HG03571 (cell line): ENCODE measurements at regions not wholly inside any gene's neighbourhood (a gene's known extent, or its start where the extent isn't known, plus 50 kb on each side); places are given as distances from the start of the nearest gene placed in this dataset.
A peak's percentile ranks its signal among the peaks of the same experiment; 100 is the strongest.
"Not testable (repeated sequence)": the region's sequence is repeated elsewhere in the genome, so short reads cannot be mapped to it uniquely, and the experiment has no call there.

ENCODE experiments used
- ATAC-seq: cut with Tn5 transposase; IDR thresholded peaks from one replicate; pipeline ENCODE4 v1.9.1; 2021; ENCODE audit not compliant: unreplicated experiment

DNA sequence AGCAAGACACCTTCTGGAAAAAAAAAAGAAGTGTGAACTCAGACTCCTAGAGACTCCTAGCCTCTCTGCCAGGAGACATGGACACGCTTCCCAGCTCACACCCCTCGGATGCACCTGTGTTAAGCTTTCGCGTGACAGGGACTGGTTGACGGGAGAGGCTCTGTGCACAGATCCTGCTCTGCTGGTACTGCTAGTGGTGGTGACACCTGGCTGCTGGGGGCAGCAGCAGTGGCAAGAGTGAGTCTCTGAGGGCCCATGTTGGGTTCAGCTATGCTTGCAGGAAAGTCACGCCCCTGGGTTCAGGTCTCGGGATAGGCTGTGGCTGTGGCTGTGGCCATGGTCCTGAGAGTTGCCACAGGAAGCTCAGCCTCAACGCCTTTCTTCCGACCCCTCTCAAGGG is 81.1 kb downstream of the XRCC2 start:
- ATAC-seq = no peak

DNA sequence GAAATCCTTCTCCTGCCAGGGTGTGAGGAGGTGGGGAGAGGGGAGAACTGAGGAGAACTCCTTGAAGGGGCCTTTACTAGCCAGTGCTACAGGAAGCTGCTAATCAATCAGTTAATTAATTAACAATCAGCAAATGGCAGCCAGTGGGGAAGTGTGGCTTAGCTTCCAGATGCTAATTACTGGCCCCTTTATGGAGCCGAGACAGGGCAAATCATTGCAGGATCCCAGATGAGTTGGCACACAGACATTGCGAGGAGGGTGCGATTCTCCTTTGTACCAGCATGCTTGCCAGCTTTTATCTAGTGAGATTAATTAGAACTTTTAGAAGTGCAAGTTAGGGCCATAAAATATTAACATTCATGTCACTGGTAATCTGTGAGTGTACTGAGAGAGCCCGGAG is 84.0 kb downstream of the XRCC2 start:
- ATAC-seq = no peak

DNA sequence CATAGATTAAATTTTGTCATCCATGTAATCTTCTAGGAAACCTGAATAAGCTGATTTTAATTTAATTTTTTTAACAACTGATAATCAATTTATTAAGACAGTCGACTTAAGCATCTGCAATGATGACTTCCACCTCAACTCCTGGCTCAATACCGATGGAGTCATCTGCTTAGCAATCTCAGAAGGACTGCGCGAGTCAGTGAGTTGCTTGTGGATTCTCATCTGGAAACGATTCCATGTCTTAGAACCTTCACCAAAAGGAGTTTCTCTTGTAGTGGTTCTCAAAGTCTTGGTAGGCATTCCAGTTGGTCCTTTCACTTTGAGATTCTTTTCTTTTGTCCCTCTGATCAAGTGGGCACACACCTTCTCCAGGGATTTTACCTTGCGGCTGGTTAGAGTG is 85.5 kb downstream of the XRCC2 start:
- ATAC-seq = no peak

DNA sequence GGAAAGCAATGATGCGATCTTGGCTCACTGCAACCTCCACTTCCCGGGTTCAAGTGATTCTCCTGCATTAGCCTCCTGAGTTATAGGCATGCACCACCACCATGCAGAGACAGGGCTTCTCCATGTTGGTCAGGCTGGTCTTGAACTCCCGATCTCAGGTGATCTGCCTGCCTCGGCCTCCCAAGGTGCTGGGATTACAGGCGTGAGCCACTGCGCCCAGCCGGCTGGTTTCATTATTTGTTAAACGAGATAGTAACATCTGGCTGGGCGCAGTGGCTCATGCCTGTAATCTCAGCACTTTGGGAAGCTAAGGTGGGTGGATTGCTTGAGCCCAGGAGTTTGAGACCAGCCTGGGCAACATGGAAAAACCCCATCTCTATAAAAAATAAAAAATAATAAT is 86.1 kb downstream of the XRCC2 start:
- ATAC-seq = not testable (repeated sequence)

DNA sequence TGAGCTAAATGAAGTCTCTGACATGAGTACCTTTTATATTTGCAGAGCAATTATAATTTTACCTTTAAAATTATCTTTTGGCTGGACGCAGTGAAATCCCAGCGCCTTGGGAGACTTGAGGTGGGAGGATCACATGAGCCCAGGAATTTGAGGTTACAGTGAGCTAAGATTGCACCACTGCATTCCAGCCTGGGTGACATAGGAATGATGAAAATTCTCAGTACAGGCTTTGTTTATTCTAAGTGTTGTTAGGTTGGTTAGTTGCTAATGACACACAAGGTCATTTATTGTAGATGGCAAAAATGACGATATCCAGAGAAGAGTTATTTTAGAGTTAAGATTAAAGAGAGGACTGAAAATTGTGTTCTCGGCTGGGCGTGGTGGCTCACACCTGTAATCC is 87.6 kb downstream of the XRCC2 start:
- ATAC-seq = no peak

DNA sequence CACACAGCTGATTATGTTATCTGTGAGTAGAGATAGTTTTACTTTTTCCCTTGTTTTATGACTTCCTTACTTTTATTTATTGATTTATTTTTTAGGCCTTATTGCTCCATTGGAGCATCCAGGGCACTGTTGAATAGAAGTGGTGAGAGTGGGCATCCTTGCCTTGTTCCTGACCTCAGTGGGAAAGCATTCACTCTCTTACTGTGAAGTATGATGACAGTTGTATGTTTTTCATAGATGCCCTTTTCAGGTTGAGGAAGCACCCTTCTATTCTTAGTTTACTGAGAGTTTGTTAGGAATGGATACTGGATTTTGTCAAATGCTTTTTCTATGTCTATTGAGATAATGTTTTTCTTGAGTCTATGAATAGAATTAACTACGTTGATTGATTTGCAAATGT is 88.6 kb downstream of the XRCC2 start:
- no peak for ATAC-seq

DNA sequence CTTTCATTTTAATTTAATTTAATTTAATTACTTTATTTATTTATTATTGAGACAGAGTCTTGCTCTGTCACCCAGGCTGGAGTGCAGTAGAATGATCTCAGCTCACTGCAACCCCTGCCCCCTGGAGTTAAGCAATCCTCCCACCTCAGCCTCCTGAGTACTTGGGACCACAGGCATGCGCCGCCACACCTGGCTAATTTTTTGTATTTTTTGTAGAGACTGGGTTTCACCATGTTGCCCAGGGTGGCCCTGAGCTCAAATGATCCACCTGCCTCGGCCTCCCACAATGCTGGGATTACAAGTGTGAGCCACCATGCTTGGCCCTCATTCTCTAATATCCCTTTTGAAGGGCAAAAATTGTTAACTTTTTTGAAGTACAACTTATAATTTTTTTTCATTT is 92.9 kb downstream of the XRCC2 start:
- no peak for ATAC-seq

DNA sequence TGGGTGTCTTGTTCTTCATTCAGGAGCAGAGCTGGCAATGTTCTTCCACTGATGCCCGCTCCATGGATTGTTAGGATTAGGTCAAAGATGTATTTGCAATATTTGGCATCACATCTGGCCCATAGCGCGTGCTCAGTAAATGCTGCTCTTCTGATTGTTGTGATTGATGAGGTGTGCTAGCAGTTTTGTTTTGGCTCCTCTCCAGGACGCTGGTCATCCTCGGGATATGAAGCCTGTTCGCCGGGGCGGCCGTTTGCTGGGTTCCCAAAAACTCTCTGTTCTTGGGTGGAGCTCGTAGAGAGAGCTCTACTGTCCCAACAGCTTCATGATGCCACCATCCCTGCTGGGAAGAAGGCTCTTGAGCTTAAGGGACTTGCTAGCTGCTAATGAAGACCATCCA is 96.9 kb downstream of the XRCC2 start:
- no peak for ATAC-seq

DNA sequence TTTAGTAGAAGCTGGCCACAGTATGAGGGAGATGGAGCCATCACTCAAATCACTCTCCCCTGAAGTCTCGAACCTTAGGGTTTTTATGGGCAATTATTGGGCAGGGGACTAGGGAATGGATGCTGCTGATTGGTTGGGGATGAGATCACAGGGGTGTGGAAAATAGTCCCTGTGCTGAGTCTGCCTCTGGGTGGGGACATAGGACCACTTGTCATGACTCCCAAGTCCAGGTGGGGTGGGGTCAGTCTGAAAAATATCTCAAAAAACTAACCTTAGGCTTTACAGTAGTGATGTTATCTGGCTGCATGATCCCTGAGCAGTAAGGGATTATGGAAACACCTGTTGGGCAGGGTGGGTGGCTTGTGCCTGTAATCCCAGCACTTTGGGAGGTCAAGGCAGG is 98.6 kb downstream of the XRCC2 start:
- ATAC-seq = no peak

DNA sequence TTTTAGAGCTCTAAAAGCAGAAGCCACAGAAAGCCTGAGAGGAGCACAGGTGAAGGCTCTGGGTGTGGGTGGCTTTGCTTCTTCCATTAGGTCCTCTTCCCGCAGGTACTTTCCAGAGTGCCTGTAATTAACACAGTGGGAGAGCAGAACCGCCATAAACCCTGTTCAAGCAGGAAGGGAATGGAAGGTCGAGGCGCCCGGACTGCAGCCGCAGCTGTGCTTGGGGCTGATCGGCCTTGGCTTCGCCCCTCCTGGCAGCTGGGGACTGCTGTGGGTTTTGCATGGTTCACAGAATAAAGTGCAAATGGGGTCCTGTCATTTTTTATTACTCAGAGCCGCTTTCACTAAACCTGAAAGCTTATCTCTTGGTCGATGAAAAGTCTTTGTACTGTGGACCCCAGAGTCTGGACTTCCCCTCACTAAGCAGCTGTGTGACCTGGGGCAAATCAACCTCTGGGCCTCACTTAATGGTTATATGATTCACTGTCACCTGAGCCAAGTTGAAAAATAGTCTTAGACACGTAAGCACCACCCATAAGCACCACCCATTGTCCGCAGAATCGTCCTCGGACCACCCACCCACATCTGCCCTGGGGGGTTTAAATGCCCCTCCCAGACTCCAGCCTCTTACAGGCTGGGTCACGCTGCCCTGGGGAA is 100.9 kb downstream of the XRCC2 start:
- peak; percentile 71 for ATAC-seq

DNA sequence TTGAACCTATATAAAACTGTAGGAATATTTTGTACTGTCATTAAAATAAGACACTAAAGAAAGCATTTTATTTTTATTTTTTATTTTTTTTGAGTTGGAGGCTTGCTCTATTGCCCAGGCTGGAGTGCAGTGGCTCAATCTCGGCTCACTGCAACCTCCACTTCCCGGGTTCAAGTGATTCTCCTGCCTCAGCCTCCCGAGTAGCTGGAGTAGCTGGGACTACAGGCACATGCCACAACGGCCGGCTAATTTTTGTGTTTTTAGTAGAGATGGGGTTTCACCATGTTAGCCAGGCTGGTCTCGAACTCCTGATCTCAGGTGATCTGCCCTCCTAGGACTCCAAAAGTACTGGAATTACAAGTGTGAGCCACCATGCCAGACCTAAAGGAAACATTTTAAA is 102.8 kb downstream of the XRCC2 start:
- not testable (repeated sequence) for ATAC-seq

DNA sequence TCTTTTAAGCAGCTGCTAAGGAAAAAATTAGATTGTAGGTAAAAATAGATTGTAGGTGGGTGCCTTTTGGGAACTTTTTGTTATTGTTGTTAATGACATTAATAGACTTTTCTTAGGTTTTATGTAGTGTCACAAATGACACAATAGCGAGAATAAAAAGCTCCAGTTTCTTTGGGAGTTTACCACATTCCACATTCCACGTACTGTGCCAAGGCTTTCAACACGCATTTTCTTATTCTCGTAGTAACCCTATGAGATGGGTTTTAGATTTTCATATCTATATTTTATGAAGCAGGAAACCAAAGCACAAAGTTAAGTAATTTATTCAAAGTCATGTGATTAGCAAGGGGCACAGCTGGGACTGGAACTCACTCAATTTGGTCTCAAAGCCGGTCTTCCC is 103.8 kb downstream of the XRCC2 start:
- no peak for ATAC-seq

DNA sequence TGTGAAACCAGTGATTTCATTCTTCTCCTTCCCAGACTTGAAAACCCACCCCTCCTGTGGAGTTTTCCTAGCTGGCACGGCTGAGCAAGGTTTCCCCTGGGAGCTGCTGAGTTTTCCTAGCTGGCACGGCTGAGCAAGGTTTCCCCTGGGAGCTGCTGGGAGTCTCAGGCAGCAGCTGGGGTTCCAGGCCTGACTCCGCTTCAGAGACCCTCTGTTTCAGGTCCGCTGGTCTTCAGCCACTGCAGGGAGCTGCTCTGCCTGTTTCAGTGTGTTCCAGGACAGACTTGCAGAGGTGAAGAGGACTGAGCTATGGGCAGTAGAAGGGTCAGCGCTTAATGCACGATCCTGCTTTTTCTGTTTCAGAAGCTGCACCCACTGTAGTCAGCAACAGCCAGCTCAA is 104.9 kb downstream of the XRCC2 start:
- ATAC-seq = no peak

DNA sequence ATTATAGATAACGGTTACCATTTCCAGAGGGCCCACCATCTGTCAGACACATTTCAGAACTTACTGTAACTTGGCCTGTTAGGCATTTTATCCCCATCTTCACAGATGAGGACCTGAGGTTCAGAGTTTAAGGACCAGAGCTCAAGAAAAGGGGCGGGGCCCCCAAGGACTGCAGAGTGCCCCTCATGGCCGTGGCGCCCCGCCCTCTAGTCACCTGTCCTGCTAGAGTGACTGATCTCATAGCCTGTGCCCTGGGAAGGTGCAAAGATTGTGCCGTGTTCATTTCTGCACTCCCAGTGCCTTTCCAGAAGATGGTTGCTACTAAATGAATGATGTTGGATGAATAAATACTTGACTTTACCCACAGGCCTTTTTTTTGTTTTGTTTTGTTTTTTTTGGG is 107.0 kb downstream of the XRCC2 start:
- no peak for ATAC-seq

DNA sequence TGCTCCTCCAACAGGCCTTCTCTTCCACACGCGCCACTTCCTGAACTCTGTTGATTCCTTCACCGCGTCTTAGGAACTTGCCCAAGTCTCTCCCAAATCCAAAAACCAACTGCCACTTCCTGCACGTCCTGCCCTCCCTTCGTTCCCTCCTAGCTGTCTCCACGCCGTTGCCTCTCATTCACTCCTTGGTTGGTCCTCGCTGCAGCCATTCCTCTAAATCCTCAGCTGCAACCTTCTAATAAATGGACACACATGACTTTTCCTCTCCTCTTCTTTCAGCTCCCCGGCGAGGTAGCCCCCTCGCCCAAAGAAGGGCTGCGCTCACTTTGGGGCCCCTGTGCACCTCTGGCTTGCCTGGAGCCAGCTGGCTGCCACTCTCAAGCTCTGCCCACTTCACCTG is 110.2 kb downstream of the XRCC2 start:
- ATAC-seq = no peak

DNA sequence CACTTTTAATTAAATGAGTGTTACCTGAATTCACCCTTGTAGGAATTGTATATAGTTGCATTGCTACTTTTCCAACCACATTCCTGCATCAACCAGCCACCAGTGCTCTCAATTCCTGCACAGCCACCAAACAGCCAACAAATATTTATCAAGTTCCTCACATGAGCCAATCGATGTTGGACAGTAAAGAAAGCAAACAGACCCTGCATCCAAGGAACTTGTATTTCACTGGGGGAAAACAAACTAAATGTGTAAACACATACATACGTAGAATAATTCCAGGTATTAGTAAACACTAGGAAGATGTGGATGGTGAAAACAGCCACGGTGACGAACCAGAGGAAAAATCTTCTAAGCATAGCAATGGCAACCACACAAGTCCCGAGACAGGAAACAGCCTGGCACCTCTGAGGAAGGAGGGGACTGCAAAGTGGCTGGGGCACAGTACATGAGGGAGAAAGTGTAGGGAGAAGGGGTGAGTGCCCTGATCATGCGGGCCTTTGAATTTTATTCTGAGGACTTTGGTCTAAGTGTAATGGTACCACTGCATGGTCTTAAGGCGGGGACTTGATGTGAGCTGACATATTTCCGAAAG is 111.2 kb downstream of the XRCC2 start:
- no peak for ATAC-seq

DNA sequence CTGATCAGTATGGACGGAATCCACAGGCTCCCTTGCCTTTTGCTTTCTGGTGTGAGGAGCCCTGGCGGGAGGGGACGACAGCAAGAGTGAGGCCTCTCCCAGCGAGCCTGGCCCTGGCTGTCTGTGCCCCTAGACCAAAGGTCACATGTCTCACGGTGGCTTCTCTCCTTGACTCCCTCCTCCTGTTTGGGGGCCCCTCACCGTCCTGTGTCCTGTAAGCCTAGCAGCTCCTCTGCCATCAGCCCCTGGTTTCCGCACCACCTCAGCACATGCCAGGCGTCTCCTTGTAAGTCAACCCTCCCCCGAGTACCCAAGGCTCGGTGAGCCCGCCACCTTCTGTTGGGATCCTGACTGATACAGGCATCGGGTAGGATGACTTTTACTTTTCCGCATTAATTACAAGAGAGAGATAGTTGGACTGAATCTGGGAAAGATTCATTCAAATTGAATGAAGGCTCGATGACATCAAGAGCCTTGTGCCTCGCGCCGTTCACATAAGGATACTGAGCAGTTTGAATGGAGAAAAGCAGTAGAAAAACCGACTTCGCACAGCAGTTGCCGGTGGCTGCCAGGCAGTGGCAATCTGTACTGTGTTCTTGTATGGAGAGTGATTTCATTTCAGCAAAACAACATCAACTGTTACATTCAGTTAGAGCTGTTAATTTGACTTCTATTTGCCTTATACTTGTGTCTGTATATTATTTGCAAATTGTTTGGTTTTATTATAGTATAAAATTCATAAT is 119.8 kb downstream of the XRCC2 start:
- ATAC-seq = no peak

DNA sequence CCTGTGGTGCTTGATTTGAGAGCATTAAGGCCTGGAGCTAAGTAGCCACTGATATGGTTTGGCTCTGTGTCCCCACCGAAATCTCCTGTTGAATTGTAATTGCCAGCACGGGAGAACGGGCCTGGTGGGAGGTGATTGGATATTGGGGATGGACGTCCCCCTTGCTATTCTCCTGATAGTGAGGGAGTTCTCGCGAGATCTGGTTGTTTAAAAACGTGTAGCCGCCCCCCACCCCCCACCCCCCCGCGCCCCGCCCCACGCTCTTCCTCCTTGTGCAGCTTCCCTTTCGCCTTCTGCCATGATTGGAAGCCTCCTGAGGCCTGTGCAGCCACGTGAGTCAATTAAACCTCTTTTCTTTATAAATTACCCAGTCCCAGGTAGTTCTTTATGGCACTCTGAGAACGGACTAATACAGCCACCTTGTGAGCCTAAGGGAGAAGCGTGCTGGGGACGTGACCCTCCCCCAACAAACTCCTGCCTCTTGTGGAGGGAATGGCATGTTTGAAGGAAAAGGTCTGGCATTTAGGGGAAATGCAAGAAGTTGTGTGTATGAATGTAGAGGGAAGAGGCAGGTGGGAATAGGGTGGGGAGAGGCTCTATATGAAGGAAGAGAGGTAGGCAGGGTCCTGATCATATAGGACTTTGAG is 118.0 kb upstream of the KMT2C start:
- no peak for ATAC-seq

DNA sequence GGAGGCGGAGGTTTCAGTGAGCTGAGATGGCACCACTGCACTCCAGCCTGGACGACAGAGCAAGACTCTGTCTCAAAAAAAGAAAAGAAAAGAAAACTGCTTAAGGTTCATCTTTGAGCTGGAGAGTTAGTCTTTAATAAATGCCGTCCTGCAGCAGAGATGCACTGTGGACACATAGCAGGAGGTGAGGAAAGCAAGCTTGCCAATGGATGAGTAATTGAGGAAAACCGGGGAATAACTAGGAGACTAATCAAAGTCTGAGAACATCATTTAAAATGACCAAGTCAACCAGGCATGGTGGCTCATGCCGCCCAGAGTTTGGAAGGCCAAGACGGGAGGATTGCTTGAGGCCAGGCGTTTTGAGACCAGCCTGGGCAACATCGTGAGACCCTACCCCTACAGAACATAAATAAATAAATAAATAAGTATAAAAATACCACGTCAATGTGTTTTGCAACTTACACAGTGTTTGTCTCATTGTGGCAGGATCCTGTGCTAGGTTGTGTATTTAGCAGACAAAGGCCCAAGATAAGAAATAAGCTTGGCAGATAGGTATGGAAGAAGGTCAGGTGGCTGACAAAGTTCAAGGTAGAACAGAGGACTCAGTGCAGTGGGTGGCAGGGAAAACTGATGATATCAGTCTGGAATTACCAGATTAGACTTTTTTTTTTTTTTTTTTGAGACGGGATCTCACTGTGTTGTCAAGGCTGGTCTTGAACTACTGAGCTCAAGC is 115.7 kb upstream of the KMT2C start:
- ATAC-seq = no peak

DNA sequence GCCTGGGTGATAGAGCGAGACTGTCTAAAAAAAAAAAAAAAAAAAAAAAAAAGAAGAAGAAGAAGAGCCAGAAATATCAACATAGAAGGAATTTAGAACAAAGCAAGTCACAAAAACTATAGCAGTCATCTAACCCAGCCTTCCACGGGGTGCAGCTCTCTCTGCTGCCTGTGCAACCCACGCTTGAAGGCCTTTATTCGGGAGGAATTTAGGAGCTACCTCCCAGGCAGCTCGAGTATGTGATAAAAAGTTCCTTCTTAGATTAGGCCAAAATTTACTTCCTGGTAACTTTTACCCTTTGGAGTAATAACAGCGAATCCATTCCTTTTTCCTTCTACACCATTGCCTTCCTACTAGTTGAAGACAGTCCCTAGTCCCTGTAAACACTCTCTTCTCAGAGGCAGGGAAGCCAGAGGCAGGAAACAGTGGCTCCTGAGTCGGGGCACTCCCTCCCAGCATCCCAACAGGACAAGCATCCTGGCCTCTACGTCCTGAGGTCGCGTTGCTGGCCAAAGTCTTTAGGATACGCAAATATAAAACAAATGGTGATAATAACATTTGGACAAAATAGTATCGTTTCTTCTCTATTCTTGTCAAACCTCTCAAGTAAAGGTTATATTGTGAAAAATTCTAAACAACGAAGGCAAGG is 109.3 kb upstream of the KMT2C start:
- no peak for ATAC-seq

DNA sequence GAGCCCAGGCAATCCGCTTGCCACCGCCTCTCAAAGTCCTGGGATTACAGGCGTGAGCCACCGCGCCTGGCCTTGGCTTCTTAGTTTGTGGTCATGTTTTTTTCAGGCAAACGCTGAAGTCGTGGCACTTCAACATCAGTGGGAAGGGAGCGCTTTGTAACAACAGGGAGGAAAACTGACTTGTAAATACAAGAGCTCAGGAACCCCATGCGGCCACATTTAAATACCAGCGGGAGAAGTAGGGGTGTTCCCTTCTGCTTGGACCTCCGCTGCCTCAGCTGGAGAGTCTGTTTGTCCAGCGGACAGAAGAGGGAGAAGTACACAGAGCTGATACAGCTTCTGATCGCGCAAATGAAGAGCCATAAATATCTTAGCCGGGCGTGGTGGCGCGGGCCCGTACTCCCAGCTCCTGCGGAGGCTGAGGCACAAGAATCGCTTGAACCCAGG is 108.7 kb upstream of the KMT2C start:
- ATAC-seq = no peak
